Putamen (tissue), 1 donor: ENCODE measurements at regions not wholly inside any gene's neighbourhood (a gene's known extent, or its start where the extent isn't known, plus 50 kb on each side); places are given as distances from the start of the nearest gene placed in this dataset.
"Not testable (repeated sequence)": the region's sequence is repeated elsewhere in the genome, so short reads cannot be mapped to it uniquely, and the experiment has no call there.

Experiments
- DNase-seq: peaks from one replicate; pipeline ENCODE4 v3.0.0-alpha.2; 2016; ENCODE audit warnings: low spot score

DNA sequence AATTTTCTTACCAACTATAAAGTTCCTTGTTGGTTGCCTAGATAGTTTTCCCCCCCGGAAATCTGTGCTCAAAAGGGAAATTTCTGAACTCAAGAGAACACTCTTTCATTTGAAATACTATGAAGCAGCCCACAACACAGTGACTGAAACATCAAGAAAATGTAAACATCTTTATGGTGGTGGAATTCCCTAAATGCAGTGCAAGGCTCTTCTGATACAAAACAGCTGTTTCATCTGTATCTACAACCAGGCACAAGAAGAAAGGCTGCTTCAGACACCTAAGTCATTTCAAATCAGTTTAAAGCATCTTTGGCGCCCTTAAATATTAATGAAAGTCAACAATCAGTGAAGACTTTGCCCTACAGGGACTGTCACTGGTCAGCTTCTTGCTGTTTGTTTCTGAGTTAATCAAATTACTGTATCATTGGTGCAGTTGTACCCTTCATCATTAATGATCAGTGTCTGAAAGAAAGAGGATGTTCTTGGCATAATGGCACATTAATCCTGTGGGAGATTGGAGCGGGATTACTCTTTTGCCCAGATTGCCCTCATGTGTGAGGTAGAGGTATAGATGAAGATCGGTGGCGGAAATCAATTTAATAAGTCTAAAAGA, 947.0 kb downstream of the NR2F1-AS1 start:
- no peak for DNase-seq

DNA sequence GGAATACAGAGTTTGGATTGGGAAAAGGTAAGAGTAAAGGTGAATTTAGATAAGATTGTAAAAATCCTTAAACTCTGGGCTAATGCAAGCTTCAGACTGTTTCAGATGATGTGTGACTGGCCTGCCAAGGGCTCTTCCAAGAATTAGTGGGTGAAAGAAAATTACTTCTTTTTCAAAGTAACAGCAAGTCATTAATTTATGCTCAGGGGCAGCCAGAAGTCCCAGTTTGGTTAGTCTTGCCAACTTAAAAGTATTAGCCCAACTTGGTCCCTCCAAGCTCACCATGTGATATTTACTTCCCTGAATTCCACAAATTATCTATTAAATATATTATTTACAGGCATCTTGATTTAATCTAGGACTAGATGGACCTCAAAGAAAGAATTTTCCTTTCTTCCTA, 947.8 kb downstream of the NR2F1-AS1 start:
- no peak for DNase-seq

DNA sequence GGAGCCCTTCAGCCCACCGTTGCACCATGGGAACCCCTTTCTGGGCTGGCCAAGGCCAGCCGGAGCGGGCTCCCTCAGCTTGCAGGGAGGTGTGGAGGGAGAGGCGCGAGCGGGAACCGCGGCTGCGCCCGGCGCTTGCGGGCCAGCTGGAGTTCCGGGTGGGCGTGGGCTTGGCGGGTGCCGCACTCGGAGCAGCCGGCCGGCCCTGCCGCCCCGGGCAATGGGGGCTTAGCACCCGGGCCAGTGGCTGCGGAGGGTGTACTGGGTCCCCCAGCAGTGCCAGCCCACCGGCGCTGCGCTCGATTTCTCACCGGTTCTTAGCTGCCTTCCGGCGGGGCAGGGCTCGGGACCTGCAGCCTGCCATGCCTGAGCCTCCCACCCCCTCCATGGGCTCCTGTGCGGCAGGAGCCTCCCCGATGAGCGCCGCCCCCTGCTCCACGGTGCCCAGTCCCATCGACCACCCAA, 949.8 kb downstream of the NR2F1-AS1 start:
- not testable (repeated sequence) for DNase-seq

DNA sequence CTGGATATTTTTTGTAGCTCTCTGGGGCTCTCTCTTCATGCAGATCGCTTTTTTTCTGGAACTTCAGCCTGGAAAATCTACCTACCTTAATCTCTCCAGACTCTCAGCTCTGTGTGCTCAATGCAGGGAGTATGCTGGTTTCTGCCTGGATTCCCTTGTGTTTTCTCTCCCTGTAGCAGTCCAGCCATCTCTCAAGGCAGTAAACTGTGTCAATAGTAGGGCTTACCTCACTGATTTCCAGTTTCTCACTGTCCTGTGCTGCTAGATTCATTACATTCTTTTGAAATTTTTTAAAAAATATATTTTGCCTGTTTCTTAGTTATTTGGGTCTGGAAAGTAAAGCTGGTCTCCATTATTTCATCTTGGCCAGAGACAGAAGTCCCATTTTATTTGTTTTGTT, 951.4 kb downstream of the NR2F1-AS1 start:
- no peak for DNase-seq

DNA sequence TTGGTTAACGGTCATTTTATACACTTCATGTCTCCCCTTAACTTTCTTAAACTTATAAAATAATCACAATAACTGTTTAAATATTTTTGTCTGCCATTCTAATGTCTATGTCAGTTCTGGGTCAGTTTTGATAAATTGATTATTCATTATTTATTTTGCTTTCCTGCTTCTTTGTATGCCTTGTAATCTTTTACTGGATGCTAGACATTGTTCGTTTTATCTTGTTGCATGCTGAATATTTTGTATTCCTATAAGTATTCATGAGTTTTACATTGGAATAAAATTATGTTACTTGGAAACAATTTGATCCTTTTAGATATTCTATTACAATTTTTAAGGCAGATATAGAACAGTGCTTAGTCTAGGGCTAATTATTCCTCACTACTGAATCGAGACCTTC, 952.0 kb downstream of the NR2F1-AS1 start:
- DNase-seq = no peak

DNA sequence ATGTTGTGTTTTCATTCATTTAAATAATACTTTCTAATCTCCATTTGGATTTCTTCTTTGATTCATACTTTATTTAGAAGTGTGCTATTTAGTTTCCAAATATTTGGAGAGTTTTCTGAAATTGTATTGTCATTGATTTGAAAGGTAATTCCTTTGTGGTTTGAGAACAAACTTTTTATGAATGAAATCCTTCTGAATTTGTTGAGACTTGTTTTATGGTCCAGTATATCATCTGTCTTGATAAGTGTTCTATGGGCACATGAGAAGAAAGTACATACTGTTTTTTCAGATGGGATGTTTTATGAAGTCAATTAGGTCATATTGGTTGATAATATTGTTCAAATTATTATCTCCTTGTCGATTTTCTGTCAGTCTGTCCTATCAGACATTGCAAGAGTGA, 953.8 kb downstream of the NR2F1-AS1 start:
- no peak for DNase-seq

DNA sequence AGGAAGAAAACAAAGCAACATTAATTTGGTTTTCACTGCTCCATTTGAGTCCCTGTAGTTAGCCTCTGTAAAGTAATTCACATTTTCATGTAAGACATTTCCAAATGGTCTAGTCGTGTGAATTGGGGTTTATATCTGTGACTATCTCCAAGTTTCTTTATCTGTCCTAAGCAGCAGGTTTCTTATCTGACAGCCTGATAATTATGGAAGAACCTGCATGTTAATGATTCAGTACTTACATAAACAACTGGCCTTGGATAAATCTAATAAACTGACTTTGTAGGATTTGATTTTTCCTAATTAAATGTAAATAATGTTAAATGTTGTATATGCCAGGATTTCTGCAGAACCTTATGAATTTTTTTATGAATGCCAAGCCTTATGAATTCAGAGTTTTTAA, 964.9 kb downstream of the NR2F1-AS1 start:
- DNase-seq = no peak

DNA sequence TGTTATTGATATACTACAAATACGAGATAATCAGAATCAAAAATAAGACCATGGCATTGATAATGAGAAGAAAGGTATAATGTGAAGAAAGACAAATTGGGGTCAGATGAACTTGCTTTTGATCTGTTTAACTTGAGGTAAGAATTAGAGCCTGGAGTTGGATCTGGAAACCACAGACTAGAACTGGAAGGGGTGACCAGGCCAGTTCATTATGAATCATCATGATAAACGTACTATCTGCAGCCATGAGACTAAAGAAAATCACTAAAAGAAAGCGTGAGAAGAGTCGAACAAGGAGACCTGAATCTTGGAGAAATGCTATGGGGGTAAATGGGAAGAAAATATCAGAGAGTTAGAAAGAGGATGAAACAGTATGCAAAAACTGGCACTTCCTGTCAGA, 967.5 kb downstream of the NR2F1-AS1 start:
- no peak for DNase-seq

DNA sequence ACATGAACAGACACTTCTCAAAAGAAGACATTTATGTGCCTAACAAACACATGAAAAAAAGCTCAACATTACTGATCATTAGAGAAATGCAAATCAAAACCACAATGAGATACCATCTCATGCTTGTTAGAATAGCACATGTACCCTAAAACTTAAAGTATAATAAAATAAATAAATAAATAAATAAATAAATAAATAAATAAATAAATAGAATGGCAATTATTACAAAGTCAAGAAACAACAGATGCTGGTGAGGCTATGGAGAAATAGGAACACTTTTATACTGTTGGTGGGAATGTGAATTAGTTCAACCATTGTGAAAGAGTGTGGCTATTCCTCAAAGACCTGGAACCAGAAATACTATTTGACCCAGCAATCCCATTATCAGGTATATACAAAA, 970.6 kb downstream of the NR2F1-AS1 start:
- DNase-seq = not testable (repeated sequence)

DNA sequence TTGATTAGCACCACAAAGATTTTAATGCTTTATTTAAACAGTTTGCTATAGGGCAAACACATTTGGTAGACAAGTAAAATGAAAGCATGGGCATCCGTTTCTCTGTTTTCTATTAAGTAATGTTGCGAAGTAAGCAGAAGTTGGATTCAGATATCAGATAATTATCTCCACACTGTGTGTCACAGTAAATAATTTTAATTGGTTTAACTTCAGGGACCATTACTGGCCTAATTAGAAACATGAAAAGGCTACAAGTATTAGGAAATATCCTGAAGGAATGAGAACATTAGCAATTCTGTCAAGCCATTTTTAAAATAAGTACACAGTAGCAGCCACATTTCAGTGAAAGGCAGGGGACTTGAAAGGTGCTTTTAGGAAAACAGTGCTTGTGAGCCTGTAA, 975.4 kb downstream of the NR2F1-AS1 start:
- DNase-seq = no peak

DNA sequence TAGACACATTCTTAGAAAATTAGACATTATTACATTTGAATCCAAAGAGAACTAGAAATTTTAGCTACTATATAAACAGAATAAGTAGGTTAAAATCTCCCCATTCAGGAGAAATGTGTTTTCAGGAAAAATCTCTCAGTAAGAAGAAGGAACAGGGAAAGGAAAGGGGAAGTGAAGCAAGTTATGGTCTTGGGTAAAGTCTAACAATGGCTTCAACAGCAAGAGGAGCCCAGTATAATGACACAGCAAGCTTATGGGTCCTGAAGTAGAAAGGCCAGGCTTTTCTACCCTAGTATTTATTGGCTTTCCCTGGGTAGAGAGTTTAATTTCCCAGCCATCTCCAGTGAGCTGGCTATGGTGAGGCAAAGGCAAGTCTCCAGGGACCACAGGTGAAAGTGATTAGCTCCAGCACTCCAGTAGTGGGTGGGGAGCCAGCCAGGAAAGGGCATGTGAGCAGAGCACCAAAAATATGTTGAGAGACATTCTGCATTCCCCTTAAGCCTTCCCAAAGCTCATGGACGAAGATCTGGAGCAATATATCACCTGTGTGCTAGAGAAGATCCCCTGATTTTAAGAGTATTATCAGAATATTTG, 981.7 kb downstream of the NR2F1-AS1 start:
- DNase-seq = no peak

DNA sequence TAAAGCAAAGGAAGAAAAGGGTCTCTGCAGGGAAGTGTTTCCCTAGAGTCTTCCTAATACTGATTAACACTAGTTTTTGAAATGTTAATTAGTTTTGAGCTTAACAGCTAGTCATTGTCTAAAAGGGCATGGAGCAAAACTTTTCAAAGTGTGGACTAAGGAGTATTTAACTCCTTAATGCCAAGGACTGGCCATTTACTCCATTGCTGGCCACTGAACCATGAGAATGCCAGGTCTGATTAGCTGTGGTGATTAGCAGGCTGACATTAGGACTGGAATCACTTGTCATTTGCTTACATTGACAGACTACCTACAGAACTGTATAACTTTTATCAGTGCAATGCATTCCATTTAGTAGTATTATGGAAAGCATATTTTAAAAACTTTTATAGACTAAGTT, 987.0 kb downstream of the NR2F1-AS1 start:
- DNase-seq = no peak

DNA sequence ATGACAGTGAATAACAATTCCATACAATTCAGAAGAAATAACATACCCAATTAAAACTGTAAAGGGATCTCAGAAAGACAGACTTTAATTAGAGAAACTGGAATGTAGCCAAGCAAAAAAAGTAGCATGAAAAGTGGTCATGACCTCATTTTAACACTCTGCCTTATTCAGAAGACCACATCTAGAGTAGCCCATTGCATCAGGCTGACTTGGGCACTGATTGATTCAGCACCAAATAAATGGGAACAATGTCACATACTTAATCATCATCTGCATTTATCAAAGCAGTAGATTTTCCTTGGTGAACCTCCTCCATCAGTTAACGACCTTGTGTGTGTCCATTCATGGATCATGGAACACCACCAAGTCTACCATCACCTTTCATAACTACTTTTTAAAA, 992.1 kb downstream of the NR2F1-AS1 start:
- no peak for DNase-seq

DNA sequence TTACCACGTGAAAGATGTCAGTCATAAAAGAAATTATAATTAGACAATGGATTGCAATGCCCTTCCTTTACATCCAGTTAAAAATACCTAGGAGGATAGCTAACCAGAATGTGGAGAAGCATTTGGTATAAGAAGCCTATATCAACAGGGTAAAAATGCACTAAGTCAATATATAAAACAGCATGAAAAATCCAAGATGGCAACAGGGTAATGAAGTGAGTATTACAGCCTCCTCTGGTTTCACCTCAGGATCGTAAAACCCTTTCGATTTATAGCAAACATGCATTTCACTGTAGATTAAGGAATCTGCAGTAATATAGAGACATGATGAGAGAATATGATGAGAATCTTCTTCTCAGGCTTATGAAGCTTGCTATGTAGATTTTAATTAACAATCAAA, 999.3 kb downstream of the NR2F1-AS1 start:
- DNase-seq = no peak

DNA sequence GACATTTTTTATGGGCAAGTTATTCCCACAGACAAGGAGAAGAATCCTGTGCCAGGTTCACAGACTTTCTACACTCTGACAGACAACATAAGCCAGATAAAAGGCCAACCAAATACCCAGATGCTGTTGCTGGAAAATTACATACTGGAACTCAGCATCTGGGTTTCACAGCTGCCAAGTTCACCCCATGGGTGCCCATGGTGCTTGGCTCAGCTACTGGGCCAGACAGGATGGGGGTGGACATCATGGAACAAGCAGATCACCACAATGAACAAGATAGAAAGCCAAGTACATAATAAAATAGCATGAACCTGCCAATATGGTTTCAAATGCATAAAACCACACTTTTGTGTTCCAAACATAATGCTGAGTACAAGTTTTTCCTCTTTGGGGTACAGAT, 999.8 kb downstream of the NR2F1-AS1 start:
- no peak for DNase-seq

DNA sequence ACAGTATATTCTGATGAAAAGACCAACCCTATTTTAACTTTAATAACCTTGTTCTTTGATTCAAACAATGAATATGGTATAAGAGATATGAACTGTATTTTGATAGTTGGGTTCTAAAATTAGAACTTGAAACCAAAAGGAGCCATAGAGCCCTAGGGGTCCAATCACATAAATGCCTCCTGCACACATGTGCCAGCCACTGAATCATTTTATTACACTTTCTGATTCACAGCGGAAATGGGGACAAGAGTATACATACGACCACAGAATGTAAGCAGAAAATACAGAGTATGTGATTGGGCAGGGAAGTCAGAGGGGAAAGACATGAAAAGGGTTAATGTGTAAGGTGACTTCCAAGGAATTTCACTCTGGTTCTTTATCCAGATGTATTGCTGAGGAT, 1000.2 kb downstream of the NR2F1-AS1 start:
- no peak for DNase-seq

DNA sequence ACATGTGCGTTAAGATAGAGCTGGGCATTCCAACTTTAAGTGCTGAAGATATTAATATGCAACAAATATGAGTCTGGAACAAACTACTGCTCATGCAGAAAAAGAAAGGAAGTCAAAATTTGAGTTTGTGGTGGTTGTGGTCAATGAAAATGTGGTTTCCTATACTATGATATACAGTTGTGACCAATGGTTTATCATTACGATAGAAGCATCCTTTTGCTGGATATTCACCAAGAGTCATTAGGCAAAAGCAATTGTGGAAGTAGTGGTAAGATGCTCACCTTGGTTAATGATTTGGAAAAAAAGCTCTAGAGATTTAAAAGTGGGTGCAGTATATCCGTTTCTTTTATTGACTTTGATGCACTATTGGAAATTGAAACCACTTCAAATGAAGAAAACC, 1007.0 kb downstream of the NR2F1-AS1 start:
- DNase-seq = no peak

DNA sequence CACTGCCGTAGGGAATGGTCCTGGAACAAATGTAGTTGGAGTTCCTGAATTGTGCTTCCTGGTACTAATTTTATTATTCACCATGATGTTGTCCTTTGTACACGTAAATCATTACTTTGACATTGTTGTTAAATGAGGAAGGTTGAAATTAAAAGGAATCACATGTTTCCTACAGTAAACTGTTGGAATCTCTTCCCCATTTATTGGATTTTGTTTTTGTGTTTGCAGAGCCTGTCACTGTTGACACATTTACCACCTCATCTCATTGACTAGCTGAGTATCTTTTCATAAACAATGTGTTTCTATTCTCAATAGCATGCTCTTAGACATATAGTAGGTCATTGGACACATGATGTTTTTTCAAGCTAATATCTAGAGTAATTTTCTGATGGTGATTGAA, 1012.5 kb downstream of the NR2F1-AS1 start:
- DNase-seq = no peak

DNA sequence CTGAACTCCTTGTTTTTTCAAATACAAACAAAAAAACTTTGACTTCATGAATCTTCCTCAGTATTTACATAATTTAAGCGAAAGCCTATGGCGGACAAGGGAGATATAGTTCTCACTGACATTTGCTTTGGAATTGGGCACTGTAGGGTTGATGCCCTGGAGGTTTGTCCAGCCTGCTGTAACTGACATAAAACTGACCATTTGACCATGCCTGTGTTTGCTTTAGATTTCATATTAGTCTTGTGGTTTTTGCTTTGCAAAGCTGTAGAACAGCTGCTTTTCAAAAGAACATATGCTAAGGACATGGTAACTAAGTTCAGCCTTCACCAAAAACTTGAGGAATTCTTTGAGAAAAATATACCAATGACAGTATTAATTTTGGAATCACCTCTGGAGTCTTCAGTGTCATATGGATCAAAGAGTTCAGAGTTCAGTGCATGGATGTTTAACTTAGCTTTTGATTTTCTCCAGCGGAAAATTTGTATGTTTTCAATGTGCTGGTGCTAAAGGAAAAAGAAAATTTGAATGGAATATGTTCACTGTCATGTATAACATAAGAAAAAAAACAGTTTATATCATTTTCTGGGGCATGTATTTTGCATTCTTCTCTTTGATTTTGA, 1013.1 kb downstream of the NR2F1-AS1 start:
- no peak for DNase-seq

DNA sequence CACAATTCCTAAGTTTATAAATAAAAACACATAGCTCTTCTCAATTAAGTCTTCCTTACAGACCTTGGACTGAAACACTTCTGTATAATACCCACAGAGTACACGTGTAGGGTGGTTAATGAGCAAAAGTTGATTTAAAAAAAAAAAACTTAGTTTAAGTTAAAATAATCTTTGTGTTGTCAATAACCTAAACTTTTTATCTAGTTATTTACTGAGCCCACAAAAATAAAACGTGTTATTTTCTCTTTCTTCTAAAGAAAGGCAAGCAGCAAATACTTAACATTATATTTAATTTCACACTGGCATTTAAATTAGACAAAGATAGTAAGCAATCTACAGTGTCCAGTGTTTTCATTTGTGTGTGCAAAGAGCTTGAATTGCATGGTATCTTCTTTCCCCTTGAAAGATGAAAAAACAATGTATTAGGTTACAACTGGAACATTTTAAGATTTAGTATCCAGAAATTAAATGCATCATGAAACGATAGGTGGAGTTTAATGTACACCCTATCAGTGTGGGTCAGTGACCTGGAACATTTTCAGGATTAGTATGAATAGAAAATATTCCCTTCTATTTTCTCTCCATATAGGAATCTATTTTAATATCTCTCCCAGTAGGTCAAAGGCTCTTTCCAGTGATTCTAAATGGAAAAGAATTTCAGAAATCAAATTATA, 1014.8 kb downstream of the NR2F1-AS1 start:
- DNase-seq = no peak

DNA sequence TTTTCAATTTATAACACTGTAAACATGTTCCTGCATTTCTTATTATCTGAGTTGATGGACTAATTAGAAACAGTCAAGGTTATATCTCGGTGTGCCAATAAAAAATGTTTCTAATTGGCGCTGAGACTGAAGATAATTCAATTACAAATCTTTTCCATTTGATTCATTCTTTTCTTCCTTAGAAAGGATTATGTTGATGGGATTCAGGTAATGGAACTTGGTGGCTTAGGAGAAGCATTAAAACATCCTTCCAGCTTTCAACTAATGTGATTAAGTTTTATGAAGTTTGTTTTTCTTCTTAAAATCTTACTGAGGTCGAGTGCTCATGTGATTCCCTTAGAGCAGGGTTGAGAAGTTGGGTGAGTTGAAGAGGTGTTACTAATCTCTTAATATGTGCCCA, 1015.3 kb downstream of the NR2F1-AS1 start:
- no peak for DNase-seq

DNA sequence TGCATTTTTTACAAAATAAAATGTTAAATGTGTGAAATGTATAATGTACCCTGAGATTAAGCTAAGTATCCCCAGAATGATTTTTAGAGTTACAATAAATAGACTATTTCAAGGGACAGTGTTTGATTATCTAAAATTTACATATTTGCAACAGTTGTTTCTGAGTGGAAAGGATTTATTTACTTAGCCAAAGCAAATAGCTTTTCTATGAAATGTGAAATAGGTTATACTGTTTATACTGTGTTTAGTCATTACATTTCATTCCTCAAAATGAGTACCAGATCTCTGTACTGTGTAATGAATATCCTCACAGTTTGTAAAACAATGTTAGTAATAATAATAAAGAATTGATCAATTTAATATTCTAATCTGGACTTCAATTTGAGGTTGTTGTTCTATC, 1019.0 kb downstream of the NR2F1-AS1 start:
- no peak for DNase-seq

DNA sequence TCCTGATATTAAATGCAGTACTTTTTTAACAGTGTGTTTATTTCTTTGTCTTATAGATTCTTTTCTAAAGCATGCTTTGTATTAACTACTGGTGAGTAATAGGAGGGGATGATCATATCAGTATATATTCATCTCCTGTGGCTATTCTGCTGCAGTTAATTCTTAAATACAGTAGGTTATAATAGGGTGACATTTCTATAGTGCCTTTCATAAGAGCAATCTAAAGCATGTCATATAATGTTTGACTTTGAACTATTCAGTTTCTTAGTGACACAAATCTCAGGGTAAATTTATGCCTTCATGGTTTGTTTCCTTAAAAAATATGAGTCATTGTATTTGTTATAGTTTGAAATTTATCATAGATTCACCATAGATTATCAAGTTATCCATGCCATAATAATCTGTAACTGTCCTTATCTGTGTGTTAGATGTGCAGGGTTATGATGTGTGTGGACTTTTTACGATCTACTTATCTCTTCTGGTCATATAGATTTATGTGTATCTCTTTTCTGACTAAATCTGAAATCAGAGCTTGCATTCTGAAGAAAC, 1019.5 kb downstream of the NR2F1-AS1 start:
- DNase-seq = no peak
